PFSK-1 (cell line): ENCODE measurements at regions not wholly inside any gene's neighbourhood (a gene's known extent, or its start where the extent isn't known, plus 50 kb on each side); places are given as distances from the start of the nearest gene placed in this dataset.

Experiments
- POLR2AphosphoS5 ChIP-seq: IDR thresholded peaks from 2 replicates; pipeline ENCODE4 v1.6.1; 2012; ENCODE audit warnings: low read depth, mild to moderate bottlenecking, control low read depth, low read length, moderate library complexity
- SIN3A ChIP-seq: IDR thresholded peaks from 2 replicates; pipeline ENCODE4 v1.6.1; 2012; ENCODE audit warnings: mild to moderate bottlenecking, low read length, moderate library complexity, borderline replicate concordance; ENCODE audit not compliant: insufficient read depth
- TAF1 ChIP-seq: IDR thresholded peaks from 2 replicates; pipeline ENCODE4 v1.6.1; 2012; ENCODE audit warnings: low read length, control low read depth, borderline replicate concordance; ENCODE audit not compliant: insufficient read depth
- TF ChIP-seq, protein P1 (sequence below), 2 experiments: IDR thresholded peaks; 2 replicates each; pipeline versions ENCODE4 v1.6.1 to v1.8.0; 2011 to 2012; ENCODE audit warnings: low read depth in 2 of 2, low read length in 2 of 2, control low read depth in 1 of 2, inconsistent platforms in 1 of 2, mild to moderate bottlenecking in 1 of 2, moderate library complexity in 1 of 2; ENCODE audit not compliant: insufficient read depth in 1 of 2

DNA sequence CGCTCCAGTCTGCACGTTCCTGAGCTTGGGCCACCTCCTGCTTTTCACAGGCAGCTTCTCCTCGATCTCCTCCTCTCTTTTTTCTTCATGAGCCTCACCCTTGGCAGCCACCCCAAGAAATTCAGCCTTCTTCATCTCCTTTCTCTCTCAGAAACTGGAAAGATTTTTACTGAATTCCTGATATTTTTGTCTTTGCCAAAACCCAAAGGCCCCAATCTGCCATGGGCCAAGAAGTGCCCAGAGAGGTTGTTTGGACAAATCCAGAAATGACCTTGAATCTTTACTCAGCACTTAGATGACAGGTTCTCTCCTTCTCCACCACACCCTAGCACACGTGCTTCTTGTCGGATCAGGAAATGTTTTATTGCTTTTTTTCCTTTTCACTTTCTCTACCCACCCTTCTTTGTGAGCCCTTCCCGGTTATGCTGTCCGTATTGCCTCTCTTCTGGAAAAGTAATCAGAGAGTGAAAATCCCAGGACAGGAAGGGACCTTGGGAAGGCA is 134.5 kb upstream of the TNP1 start:
- TF ChIP-seq TAF1 (no peak), SIN3A (no peak), POLR2AphosphoS5 (no peak)
- TF ChIP-seq, protein P1, sequence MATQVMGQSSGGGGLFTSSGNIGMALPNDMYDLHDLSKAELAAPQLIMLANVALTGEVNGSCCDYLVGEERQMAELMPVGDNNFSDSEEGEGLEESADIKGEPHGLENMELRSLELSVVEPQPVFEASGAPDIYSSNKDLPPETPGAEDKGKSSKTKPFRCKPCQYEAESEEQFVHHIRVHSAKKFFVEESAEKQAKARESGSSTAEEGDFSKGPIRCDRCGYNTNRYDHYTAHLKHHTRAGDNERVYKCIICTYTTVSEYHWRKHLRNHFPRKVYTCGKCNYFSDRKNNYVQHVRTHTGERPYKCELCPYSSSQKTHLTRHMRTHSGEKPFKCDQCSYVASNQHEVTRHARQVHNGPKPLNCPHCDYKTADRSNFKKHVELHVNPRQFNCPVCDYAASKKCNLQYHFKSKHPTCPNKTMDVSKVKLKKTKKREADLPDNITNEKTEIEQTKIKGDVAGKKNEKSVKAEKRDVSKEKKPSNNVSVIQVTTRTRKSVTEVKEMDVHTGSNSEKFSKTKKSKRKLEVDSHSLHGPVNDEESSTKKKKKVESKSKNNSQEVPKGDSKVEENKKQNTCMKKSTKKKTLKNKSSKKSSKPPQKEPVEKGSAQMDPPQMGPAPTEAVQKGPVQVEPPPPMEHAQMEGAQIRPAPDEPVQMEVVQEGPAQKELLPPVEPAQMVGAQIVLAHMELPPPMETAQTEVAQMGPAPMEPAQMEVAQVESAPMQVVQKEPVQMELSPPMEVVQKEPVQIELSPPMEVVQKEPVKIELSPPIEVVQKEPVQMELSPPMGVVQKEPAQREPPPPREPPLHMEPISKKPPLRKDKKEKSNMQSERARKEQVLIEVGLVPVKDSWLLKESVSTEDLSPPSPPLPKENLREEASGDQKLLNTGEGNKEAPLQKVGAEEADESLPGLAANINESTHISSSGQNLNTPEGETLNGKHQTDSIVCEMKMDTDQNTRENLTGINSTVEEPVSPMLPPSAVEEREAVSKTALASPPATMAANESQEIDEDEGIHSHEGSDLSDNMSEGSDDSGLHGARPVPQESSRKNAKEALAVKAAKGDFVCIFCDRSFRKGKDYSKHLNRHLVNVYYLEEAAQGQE (IDR thresholded peaks at IDR 0.05; ENCODE audit: insufficient read depth in 1 of 2, low read depth in 2 of 2, low read length in 2 of 2) = no peak
